SK-N-MC (cell line): ENCODE measurements at regions not wholly inside any gene's neighbourhood (a gene's known extent, or its start where the extent isn't known, plus 50 kb on each side); places are given as distances from the start of the nearest gene placed in this dataset.
"Not testable (repeated sequence)": the region's sequence is repeated elsewhere in the genome, so short reads cannot be mapped to it uniquely, and the experiment has no call there.

Experiments
- DNase-seq: peaks from one replicate; pipeline ENCODE4 v3.0.0-alpha.2; 2011; ENCODE audit warnings: low read depth, low spot score
- H3K27ac ChIP-seq: fragments of 200-600 bp; sonication (generic); 2 replicates; pipeline ENCODE4 v1.5.1; 2016; ENCODE audit warnings: mixed run types
- H3K36me3 ChIP-seq: fragments of 200-600 bp; sonication (generic); 2 replicates; pipeline ENCODE4 v1.6.1; 2017; ENCODE audit warnings: antibody characterized with exemption, low read length, mixed read lengths; ENCODE audit not compliant: insufficient read depth
- H3K4me3 ChIP-seq: fragments of 200-600 bp; sonication (generic); 2 replicates; pipeline ENCODE4 v1.5.1; 2016
- H3K9ac ChIP-seq: fragments of 200-600 bp; sonication (generic); 2 replicates; pipeline ENCODE4 v1.8.0; 2017; ENCODE audit warnings: mixed run types, mixed read lengths; ENCODE audit not compliant: insufficient read length
- H3K9me3 ChIP-seq: fragments of 200-600 bp; sonication (generic); 2 replicates; pipeline ENCODE4 v1.6.1; 2017; ENCODE audit warnings: low read depth, mild to moderate bottlenecking, antibody characterized with exemption, low read length, moderate library complexity, mixed read lengths
- EZH2 ChIP-seq: fragments of 200-600 bp; sonication (generic); IDR thresholded peaks from one replicate; pipeline ENCODE4 v1.6.1; 2017; ENCODE audit warnings: antibody characterized with exemption
- FOXP2 ChIP-seq: optimal IDR thresholded peaks from 2 replicates; pipeline ENCODE3; 2011; ENCODE audit warnings: mild to moderate bottlenecking, moderate library complexity; ENCODE audit not compliant: insufficient read depth; ENCODE audit errors: extremely low read length, control extremely low read depth
- POLR2AphosphoS5 ChIP-seq: IDR thresholded peaks from 2 replicates; pipeline ENCODE4 v1.6.1; 2012; ENCODE audit warnings: mild to moderate bottlenecking, low read depth, low read length, borderline replicate concordance

- Histone ChIP-seq H3K9me3 (no peaks in the 10 kb centered on the region), H3K4me3 (no peak overlapping the region), H3K9ac (no peak overlapping the region), H3K36me3 (no peaks in the 10 kb centered on the region), H3K27ac (no peak overlapping the region)
- TF ChIP-seq FOXP2 (no peak), EZH2 (no peak), POLR2AphosphoS5 (no peak)
- no peak for DNase-seq
Observed at GRCh38 chr10:23568996-23569395, 130.1 kb downstream of the OTUD1 start.

DNA sequence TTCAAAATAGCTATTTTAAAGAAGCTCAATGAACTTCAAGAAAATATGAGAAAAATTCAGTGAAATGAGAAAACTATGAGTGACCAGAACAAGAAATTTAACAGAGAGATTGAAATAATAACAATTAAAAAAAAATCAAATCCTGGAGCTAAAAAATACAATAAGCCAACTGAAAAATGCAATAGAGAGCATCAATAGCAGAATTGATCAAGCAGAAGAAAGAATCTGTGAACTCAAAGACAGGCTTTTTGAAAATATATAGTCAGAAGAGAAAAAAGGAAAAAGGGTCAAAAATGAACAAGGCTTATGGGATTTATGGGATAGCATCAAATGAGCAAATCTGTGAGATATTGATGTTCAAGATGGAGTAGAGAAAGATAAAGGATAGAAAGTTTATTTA is 133.0 kb downstream of the OTUD1 start:
- Histone ChIP-seq H3K9ac (no peak overlapping the region), H3K36me3 (no peaks in the 10 kb centered on the region), H3K9me3 (no peaks in the 10 kb centered on the region), H3K27ac (no peak overlapping the region), H3K4me3 (no peak overlapping the region)
- TF ChIP-seq POLR2AphosphoS5, result no peak
- TF ChIP-seq EZH2, result no peak
- TF ChIP-seq FOXP2, result no peak
- no peak for DNase-seq

GRCh38 chr10:23581906-23582450 is 143.1 kb downstream of the OTUD1 start:
- Histone ChIP-seq H3K36me3 (no peaks in the 10 kb centered on the region), H3K9me3 (no peaks in the 10 kb centered on the region), H3K27ac (no peak overlapping the region), H3K9ac (no peak overlapping the region), H3K4me3 (no peak overlapping the region)
- DNase-seq, result no peak
- TF ChIP-seq FOXP2, result no peak
- TF ChIP-seq POLR2AphosphoS5, result no peak
- no peak for TF ChIP-seq EZH2

GRCh38 chr10:23584396-23584795 is 145.5 kb downstream of the OTUD1 start:
- no peak overlapping the region for H3K9ac ChIP-seq
- H3K36me3 ChIP-seq, result no peaks in the 10 kb centered on the region
- no peaks in the 10 kb centered on the region for H3K9me3 ChIP-seq
- TF ChIP-seq POLR2AphosphoS5, result no peak
- TF ChIP-seq FOXP2, result no peak
- TF ChIP-seq EZH2, result no peak
- H3K4me3 ChIP-seq, result no peak overlapping the region
- DNase-seq, result no peak
- H3K27ac ChIP-seq, result no peak overlapping the region

DNA sequence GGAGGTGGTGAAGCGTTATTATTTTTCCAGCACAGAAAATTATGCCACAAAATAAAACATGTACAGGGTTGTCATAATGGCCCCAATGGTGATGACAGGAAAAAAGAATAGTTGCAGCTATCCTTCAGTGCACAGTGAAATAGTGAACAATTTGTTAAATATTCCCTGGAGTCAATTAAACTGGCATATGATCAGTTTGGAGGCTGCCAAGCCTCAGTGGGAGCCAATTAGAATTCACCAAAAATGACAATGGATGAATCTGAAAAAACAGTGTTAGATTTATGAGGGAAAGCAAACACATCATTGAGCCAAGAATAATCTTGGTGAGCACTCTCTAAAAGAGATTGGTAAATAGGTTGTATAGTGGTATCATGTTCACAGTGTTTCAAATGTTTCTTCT is 146.3 kb downstream of the OTUD1 start:
- no peak overlapping the region for H3K27ac ChIP-seq
- no peaks in the 10 kb centered on the region for H3K9me3 ChIP-seq
- DNase-seq, result no peak
- no peaks in the 10 kb centered on the region for H3K36me3 ChIP-seq
- H3K4me3 ChIP-seq, result no peak overlapping the region
- TF ChIP-seq EZH2 (no peak), POLR2AphosphoS5 (no peak), FOXP2 (no peak)
- H3K9ac ChIP-seq, result no peak overlapping the region

GRCh38 chr10:23585666-23586065 is 146.8 kb downstream of the OTUD1 start:
- DNase-seq, result no peak
- TF ChIP-seq FOXP2 (no peak), POLR2AphosphoS5 (no peak), EZH2 (no peak)
- Histone ChIP-seq H3K4me3 (no peak overlapping the region), H3K9me3 (no peaks in the 10 kb centered on the region), H3K9ac (no peak overlapping the region), H3K36me3 (no peaks in the 10 kb centered on the region), H3K27ac (no peak overlapping the region)

DNA sequence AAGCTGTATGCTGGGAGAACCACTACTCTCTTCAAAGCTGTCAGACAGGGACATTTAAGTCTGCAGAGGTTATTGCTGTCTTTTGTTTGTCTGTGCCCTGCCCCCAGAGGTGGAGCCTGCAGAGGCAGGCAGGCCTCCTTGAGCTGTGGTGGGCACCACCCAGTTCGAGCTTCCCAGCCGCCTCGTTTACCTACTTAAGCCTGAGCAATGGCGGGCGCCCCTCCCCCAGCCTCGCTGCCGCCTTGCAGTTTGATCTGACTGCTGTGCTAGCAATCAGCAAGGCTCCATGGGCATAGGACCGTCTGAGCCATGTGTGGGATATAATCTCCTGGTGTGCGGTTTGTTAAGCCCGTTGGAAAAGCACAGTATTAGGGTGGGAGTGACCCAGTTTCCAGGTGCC is 156.4 kb downstream of the OTUD1 start:
- H3K4me3 ChIP-seq, H3K36me3 ChIP-seq, H3K9ac ChIP-seq, H3K27ac ChIP-seq, H3K9me3 ChIP-seq, DNase-seq: not testable (repeated sequence)

DNA sequence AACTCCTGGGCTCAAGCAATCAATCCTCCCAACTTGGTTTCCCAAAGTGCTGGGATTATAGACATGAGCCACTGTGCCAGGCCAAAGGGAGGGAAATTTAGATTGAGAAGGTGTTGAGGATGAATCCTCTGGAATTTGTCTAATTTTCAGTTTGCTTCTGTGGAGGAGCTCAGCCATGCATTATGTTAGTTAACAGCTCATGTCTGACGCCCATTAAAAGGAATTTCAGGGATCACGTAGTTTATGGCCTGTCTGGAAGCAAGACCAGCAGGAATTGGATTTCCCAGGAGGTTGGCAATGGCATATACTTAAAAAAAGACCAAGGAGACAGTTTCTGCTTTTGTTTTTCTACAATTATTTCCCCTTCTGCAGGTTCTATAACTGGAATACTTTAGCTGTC is 165.7 kb downstream of the OTUD1 start:
- TF ChIP-seq FOXP2 (no peak), POLR2AphosphoS5 (no peak), EZH2 (no peak)
- Histone ChIP-seq H3K9ac (no peak overlapping the region), H3K4me3 (no peak overlapping the region), H3K36me3 (no peaks in the 10 kb centered on the region), H3K27ac (no peak overlapping the region), H3K9me3 (no peaks in the 10 kb centered on the region)
- no peak for DNase-seq

DNA sequence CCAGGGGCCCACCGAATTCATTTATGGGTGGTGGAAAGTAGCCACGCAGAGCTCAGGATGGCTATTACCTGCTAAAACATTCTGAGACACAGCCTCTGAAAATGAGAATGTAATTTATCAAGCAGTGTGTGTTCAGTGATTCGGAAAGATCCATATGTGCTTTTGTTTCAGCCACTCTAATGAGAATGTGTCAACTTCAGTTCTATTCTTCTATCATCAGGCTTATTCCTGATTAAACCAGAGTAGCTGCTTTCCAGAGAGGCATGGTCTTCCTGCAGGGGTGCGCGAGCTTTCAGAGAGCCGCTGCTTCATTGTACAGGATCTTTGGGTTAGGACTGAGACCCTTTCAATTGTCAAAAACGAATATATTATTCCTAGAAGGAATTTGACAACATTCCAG is 167.6 kb downstream of the OTUD1 start:
- TF ChIP-seq FOXP2 (no peak), POLR2AphosphoS5 (no peak), EZH2 (no peak)
- Histone ChIP-seq H3K4me3 (no peak overlapping the region), H3K9me3 (no peaks in the 10 kb centered on the region), H3K9ac (no peak overlapping the region), H3K36me3 (no peaks in the 10 kb centered on the region), H3K27ac (no peak overlapping the region)
- DNase-seq, result no peak

DNA sequence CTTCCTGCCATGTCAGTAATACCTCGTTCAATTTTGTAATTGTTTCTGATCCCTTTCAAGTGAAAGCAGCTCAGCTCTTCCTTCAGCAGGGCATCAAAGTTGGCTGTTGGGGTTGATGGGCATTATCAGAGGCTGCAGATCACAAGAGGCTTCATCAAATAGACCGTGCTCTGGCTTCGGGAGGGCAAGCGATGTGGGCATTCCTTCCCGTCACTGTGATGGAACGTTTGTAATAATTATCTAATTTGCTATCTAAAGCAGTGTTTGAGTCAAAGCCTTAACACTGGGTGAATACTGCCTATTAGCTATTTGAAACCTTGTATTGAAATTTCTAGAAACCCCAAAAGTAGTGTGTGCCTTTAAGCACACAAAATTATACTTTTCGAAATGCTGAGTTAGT is 170.1 kb downstream of the OTUD1 start:
- no peak overlapping the region for H3K4me3 ChIP-seq
- no peak overlapping the region for H3K9ac ChIP-seq
- TF ChIP-seq POLR2AphosphoS5, result no peak
- no peak for TF ChIP-seq EZH2
- TF ChIP-seq FOXP2, result no peak
- DNase-seq, result no peak
- no peak overlapping the region for H3K27ac ChIP-seq
- no peaks in the 10 kb centered on the region for H3K9me3 ChIP-seq
- H3K36me3 ChIP-seq, result no peaks in the 10 kb centered on the region
